IPS-NIHi11 (cell line): ENCODE measurements at regions not wholly inside any gene's neighbourhood (a gene's known extent, or its start where the extent isn't known, plus 50 kb on each side); places are given as distances from the start of the nearest gene placed in this dataset.
"Not testable (repeated sequence)": the region's sequence is repeated elsewhere in the genome, so short reads cannot be mapped to it uniquely, and the experiment has no call there.

ENCODE experiments used
- DNase-seq: peaks from one replicate; pipeline ENCODE4 v3.0.0; 2012; ENCODE audit warnings: mixed read lengths, low spot score

DNA sequence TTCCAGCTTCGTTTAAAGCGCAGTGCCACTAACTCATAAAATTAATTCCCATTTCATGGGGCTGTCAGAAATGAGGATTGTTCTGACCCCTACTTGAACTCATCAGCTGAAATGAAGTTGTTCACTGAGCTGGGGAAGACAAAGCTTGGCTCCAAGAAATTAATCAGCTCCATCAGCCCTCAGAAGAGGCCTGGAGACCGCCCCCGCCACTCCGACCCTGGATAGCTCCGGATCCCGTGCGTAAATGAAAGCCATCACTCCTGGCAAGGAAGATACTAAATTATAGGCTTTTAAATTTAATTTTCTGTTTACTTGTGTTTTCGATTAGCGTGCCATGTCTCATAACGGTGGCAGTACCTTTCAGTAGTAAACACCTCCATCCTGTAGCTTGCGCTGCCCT is 142.8 kb upstream of the IRX2 start:
- DNase-seq: no peak

DNA sequence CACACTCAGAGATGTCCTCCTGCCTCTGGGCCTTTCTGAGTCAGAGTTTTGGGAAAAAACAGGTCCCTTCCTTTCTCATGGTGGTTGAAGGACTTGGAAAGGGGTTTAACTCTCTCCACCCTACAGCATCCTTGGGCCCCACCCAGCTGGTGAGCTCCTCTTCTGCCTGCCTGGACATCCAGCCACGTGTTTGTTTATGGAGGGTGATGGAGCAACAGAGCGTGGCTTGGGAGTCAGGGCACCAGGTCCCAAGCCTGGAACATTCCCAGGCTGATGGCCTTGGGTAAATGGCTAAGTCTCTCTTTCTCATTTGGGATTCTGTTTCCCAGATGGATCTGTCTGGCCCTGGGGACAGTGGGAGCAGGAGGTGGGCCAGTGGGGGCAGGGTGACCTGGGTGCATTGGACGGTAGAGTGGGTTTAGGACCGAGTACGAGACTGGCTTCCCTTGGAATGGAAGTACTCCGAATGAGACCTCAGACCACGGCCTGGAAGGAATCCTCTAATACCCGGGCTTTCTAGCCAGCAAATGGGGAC is 141.1 kb upstream of the IRX2 start:
- no peak for DNase-seq

DNA sequence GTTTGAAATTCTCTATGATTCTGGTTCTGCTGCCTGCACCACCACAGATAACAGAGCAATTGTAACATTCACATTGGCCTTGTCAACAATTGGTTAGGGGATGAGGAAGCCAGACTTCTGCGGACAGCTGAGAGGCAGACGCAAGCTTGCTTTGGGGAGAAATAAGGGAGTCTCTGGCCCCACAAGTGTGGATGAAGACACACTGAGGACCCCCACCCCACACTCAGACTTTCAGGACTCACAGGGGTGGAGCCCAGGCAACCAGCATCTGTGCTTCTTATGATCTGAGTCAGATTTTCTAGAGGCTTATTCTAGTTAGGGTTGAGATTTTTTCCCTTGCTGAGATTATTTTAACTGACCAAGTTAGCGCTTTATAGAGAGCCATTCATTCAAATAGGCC is 140.3 kb upstream of the IRX2 start:
- DNase-seq: no peak

DNA sequence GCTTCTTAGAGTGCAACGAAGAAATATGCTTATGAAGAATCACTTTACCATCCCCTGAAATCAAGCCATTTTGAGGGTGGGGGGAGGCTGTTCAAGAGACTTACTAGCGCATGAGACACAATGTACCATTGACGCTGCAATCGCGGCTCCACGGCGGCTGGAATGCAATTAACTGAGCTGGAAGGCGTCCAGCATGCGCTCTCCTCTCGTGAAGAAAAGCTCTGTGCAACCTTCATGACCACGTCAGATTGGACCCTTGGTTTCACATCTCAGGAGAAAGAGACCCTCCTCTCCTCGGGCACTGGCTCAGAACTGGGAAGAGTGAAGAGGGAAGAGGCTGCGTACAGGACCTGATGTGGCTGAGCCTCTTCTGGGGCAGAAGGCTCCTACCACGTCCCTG is 138.5 kb upstream of the IRX2 start:
- DNase-seq: no peak

DNA sequence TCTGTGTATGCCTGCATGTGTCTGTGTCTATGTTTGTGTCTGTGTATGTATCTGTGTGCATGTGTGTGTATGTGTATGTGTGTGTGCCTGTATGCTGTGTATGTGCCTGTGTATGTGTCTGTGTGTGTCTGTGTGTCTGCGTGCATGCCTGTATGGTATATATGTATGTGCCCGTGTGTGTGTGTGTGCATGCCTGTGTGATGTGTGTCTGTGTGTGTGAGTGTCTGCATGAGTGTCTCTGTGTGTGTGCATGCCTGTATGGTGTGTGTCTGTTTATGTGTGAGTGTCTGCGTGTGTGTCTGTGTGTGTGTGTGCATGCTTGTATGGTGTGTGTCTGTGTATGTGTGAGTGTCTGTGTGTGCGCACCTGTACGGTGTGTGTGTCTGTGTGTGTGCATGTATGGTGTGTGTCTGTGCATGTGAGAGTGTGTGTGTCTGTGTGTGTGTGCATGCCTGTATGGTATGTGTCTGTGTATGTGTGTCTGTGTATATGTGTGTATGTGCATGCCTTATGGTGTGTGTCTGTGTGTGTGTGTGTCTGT is 137.1 kb upstream of the IRX2 start:
- no peak for DNase-seq

DNA sequence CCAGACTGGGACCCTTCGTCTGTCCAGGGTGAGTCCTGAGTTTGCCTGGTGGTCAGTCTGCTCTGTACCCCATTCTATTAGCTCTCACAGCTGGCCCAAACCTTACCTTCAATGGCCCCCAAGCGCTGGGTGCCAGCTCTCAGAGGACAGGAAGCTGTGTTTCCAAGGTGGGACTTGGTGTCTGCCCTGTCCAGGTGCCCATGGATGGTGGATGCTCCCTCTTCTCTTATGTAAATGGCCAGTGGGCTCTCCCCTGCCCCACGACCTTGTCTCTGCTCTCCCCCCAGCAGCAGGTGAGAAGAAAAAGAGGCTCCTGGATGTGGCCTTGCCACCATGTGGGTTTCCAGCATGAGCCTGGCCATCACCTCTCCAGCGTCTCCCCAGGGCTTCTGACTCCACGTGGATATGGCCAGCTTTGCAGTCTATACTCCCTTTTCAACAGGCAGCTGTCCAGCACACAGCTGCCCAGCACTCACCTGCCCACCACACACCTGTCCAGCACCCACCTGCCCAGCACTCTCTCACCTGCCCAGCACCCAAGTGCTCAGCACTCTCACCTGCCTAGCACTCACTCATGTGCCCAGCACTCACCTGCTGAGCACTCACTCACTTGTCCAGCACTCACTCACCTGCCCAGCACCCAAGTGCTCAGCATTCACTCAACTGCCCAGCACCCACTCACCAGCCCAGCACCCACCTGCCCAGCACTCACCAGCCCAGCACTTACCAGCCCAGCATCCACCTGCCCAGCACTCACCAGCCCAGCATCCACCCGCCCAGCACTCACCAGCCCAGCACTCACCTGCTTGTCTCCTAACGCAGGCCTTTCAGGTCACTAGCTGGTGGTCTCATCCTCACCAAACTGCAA is 136.2 kb upstream of the IRX2 start:
- no peak for DNase-seq

DNA sequence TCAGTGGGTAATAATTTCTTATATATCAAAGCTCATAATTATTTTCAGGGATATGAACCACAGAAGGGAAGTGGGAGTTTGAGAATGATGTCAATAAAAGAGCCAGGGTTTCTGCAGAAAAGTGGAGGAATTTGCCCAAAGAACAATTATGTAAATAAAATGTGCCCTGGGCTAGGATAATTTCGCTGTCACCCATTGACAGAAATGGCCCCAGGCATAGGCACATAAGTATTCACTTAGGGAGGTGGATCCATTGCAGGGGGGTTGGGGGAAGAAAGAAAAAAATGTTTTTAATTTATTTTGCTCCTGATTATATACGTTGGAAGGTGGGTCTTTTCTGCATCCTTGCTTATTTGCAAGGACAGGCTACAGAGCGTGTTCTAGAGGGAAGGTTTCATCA is 135.1 kb upstream of the IRX2 start:
- no peak for DNase-seq

DNA sequence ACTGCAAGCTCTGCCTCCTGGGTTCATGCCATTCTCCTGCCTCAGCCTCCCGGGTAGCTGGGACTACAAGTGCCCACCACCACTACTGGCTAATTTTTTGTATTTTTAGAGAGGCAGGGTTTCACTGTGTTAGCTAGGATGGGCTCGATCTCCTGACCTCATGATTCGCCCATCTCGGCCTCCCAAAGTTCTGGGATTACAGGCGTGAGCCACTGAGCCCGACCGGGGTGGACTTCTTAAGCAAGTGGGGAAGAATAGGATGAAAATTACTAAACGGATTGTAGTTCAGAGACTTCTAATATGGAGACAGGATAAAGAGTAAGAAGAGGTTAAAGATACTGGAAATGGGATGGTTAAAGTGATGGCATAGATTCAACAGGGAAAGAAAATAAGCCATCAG is 132.3 kb upstream of the IRX2 start:
- no peak for DNase-seq

DNA sequence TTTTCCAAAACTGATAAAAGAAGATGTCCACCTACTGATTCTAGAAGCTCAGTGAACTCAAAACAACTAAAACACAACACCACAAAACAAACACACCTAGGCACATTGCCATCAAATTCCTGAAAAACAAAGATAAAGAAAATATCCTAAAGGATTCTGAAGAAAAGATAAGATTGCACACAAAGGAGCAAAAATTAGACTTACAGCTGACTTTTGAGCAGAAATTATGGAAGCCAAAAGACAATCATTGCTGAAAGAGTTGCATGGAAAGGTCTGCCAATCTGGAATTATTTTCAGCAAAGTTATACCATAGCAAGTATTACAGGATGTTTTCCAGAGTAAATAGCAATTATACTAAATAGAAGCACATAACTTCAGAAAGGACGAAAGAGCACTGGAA is 128.2 kb upstream of the IRX2 start:
- no peak for DNase-seq

DNA sequence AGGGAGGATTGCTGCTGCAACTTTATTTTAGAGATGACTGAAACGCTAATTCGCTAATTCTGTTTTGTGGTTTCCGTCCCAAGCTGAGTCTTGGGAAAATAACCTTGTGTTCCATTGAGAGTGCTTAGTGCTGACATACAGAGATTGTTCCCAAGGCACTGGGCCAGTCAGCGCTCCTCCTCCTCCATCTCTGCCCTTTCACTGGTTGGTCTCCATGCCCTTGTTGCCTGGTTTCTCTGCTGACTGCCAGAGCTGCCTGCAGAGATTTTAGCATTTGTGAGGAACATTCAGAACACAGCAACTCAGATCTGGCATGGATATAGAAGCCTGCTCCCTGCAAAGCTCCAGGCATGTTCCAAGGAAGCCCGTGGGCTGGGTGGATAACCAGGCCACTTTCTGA is 126.0 kb upstream of the IRX2 start:
- no peak for DNase-seq

DNA sequence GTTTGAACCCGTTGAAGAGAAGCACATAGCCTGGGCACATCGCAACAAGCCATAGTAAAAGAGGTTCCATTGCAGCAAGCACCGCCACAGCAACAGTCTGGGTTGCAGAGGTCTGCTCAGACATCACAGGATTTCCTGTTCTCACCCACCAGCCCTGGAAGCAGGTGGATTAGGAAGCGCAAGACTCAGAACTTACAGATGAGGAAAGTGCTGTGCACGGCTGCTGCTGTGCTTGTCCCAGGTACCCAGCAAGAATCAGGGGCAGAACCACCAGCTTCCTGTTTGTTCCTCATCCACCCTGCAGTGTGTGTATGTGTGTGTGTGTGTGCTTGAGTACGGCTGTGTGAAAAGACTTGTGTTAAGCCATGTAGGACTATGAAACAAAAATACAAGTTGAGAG is 124.7 kb upstream of the IRX2 start:
- no peak for DNase-seq

DNA sequence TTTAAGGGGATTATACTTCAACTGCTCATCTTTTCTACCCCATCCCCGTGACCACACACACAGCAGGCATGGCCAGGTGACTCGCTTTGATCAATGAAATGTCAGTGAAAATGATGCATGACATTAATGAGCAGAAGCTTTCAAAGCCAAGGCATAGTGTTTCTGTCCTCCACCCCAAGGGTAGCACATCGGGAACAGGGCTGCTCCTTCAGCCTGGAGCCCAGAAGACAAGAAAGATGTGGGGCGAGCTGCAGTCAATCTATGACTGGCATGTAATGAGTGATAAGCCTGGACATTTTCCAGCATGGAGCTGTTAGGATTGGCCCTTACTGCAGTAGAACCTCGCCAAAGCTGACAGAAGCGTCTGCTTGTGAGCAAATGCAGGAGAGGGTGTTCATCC is 122.6 kb upstream of the IRX2 start:
- DNase-seq: no peak

DNA sequence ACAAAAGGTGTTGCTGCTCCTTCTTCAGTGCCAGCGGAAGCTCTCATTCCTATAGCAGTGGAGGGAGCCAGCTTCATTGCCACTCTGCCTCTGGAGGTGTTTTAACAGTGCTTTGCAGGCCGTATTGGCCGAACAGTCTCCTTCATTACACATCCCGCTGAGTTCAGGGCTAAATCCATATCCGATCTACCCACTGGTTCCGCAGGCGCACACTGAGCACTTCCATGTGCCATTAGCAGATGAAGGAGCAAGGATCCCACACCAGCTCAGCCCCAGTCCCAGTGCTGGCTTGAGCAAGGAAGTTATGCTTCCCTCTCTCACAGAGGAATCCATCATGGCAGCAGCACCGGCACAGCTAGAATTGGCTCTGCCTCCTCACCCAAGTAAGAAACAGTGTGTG is 121.2 kb upstream of the IRX2 start:
- no peak for DNase-seq

DNA sequence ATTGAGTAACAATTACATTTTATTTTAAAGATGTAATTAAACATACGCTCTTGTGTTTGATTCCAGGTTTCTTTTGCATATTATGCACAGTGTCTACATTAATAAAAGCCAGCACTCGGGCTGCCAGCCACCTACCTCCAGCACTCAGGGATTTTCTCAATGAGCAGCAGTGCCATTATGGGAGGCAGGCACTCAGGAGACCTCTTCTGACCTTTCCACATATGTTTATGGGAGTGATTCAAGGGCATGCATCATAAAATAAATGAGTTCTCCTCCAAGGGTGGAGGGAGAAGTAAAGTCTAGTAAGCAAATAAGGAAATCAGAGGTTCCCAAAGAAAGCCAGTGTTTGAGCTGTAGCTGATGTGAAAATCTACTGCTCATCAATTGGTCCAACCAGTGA is 119.8 kb upstream of the IRX2 start:
- no peak for DNase-seq

DNA sequence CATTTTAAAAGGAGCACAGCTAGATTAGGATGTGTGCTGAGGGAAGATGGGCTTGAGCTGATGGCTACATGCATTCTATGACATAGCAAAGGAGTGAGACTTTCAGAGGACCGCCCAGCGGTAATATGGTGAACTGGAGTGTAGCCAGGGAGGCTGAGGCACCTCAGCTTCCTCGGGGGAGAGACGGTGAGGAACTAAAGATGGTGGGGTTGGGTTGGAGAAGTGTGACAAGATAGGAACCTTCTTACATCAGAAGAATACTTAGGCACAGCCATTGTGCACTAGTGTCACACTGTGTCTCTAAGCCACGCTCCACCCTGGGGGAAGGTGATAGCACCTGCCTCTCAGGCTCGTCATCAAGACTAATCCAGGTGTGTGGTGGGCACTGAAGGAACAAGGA is 118.0 kb upstream of the IRX2 start:
- no peak for DNase-seq

DNA sequence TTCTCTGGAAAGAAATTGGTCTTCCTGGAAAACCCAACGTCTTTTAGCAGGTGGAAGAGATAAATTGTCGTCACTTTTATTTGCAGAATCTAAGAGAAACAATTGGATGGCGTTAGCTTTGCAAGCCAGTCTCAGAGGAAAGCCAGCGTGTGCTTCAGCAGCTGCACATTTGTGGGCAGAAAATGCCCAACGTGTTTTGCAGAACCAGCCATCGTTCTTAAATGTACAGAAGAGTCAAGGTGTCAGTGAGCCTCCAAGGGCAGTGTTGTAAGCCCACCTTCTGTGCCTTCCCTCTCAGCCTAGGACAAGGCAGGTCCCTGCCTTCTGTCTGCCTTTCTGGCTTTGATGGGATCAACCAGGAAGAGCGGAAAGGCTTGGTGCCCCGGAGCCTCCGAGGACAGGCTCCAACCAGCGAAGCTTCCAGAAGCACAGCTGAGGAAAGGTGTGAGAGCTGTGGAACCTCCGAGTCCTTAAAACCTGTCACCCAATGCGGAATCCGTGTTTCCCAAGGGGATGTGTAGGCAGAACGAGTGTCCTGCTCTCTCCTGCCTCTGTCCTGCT is 116.0 kb upstream of the IRX2 start:
- DNase-seq: no peak

DNA sequence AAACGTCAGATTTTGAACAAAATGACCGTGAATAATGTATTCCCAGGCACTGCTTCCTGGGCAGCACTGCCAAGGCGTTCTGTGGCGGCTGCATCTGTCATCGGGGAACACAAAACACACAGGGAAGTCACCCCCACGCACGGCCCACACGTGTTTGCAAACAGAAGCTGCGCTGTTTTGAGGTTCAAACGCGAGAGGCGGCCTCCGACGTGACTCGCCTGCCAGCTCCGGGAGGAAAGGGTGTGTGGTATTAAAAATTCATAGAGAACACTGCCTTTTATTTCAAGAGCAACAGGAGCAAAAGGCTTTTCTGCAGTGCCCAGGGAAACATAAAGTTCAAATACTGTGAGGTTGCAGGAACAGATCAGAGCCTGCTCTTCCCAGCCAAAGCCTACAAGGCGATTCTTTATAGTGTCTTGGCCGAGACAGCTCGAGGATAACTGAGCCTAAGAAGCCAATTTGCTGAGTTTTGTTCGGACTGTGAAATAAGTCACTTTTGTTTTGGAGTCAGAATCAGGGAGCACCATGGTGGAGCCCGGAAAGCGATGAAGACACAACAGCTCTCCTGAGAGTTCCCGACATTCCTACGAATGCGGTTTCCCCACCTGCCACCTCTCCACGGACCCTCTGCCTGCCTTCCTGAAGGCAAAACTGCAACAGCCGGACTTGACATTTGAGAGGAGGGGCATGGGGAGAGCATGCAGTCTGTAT is 115.3 kb upstream of the IRX2 start:
- no peak for DNase-seq

DNA sequence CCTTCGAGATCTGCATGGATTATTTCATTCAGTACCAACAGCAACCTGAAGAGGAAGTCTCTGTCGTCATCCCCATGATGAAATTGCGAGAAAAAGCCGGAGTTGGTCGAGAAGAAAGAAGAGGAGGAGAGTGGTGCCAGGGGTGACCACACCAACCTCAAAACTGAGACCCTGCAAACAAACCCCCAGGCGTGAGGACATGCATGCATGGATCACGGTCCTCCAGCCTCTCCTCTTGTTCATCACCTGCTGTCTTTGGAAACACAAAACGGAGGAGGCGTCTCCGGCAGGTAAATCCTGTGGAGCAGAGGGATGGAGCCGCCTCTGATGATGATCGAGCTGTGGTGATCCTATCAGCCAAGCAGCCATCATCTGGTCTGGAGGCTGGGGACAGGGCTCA is 114.4 kb upstream of the IRX2 start:
- DNase-seq: no peak

DNA sequence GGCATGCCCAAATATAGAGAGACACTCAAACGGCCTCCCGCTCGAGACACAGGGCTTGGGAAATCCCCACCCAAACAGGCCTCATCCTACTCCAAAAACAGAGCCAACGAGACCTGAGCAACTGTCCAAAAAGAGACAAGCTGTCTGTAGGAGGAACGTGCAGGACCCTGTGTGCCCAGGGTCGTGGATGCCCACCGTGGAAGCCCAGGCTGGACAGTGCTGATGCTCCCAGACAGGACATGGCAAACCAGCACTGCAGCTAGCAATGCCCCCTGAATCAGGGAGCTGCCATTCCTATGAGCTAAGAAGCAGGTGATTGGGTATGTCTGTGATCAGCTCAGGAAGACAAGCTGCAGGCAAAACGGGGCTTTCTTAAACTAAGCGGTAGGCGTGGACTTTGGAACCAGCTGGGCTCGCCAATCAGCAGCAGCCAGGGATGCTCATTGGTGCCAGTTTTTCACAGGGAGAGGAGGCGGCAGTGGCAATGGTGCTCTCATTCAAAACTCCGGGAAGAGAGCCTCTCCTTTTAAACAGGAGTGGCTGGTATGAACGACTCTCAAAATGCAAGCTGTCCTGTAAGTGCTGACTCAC is 113.1 kb upstream of the IRX2 start:
- DNase-seq: no peak

DNA sequence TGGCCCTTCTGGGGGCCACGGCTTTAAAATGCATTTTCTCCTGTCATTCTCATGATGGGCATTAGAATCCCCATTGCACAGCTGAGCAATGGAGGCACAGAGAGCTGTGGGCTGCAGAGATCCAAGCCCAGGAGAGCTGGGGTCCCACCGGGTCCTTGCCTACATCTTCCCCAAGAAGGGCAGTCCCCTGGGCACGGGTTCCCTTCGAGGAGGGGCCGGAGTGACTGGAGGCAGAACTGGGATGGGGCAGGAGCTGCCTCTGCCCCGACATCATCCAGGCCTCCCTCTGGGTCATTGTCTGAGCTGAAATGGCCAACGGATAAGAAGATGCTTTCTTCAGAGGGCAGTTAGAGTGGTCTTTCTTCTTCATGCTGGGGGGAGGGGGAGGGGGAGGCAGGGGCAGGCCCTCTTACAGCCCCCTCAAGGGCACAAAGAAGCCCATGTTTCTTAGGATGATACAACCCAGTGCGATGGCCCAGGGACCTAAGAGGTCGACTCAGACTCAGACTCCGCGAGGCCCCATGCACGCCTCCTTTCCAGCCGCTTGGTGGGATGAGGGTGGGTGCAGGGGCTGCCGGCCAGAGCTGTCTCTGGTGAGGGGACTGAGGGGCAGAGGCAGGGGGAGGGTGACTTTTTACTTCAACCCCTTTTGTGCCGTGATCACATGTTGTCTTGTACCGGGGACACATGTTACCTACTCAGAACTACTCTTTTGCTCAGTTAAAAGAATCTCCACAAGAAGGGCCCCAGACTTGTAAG is 112.4 kb upstream of the IRX2 start:
- no peak for DNase-seq

DNA sequence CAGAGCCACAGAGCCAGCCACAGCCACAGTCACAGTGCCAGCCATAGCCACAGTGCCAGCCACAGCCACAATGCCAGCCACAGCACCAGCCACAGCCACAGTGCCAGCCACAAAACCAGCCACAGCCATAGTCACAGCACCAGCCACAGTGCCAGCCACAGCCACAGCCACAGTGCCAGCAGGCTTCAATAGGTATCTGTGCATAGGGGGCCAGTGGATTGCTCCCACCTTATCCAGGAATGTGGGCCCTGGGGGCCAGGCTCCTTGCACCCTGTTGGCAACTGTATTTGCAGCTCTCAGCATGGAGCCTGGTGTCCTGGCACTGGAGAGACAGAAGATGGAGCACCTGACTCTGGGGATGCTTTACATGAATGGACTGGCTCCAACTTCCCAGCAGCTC is 111.7 kb upstream of the IRX2 start:
- DNase-seq: no peak

DNA sequence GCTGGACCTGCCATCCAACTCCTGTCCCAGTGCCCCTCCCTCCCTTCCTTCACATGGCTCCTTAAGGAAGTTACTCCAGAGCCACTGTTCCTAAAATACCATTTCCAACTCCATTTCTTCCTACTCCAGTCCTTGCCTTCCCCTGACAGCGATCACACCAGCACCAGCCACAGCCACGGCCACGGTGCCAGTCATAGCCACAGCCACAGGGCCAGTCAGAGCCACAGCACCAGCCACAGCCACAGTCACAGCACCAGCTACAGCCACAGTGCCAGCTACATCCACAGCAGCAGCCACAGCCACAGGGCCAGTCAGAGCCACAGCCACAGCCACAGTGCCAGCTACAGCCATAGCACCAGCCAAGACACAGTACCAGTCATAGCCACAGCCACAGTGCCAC is 110.7 kb upstream of the IRX2 start:
- not testable (repeated sequence) for DNase-seq
